ENCODE measurements at regions not wholly inside any gene's neighbourhood (a gene's known extent, or its start where the extent isn't known, plus 50 kb on each side); places are given as distances from the start of the nearest gene placed in this dataset.

- no peak for DNase-seq (ENCODE audit: low read depth)
- H3K4me3 ChIP-seq (ENCODE audit: low read depth, low read length) = no peak overlapping the region
- TF ChIP-seq POLR2A (IDR thresholded peaks at IDR 0.05; ENCODE audit: extremely low read depth, insufficient read length) = no peak
- TF ChIP-seq MYC (IDR thresholded peaks at IDR 0.05; ENCODE audit: low read depth, low read length) = no peak
- TF ChIP-seq, protein P1, sequence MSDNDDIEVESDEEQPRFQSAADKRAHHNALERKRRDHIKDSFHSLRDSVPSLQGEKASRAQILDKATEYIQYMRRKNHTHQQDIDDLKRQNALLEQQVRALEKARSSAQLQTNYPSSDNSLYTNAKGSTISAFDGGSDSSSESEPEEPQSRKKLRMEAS (IDR thresholded peaks at IDR 0.05; ENCODE audit: low read depth, low read length) = no peak
- no peak for TF ChIP-seq CTCF (IDR thresholded peaks at IDR 0.05; ENCODE audit: low read depth, low read length)
Measured at GRCh38 chr14:71645656-71646055, 286.6 kb upstream of the RGS6 start.

- H3K4me3 ChIP-seq (ENCODE audit: low read depth, low read length) = no peak overlapping the region
- no peak for DNase-seq (ENCODE audit: low read depth)
- TF ChIP-seq, protein P1 (IDR thresholded peaks at IDR 0.05; ENCODE audit: low read depth, low read length) = no peak
- TF ChIP-seq POLR2A (IDR thresholded peaks at IDR 0.05; ENCODE audit: extremely low read depth, insufficient read length) (no peak), MYC (IDR thresholded peaks at IDR 0.05; ENCODE audit: low read depth, low read length) (no peak), CTCF (IDR thresholded peaks at IDR 0.05; ENCODE audit: low read depth, low read length) (no peak)
Measured at GRCh38 chr14:71646518-71646917, 285.7 kb upstream of the RGS6 start.

GRCh38 chr14:71647086-71647784 lies 285.0 kb upstream of the RGS6 start:
- H3K4me3 ChIP-seq (ENCODE audit: low read depth, low read length) = no peak overlapping the region
- DNase-seq (ENCODE audit: low read depth) = no peak
- TF ChIP-seq CTCF (IDR thresholded peaks at IDR 0.05; ENCODE audit: low read depth, low read length) (no peak), MYC (IDR thresholded peaks at IDR 0.05; ENCODE audit: low read depth, low read length) (no peak), POLR2A (IDR thresholded peaks at IDR 0.05; ENCODE audit: extremely low read depth, insufficient read length) (no peak)
- TF ChIP-seq, protein P1 (IDR thresholded peaks at IDR 0.05; ENCODE audit: low read depth, low read length) = no peak

DNA sequence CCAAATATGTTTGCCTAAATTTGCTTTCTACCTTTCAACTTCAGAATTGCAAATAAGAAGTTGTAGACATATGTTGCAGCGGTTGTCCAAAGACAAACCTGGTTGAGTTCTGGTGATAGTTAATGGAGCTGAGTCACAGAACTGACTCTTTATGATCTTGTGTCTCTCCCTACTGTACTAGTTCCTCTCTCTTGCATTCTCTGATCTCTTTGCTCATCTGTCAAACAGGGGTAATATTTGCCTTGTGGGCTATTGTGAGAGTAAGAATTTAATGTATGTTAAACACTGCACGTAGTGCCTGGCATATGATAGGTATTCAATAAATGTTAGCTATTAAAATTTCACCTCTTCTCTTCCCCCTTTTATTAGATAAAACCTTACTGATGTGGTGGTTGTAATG lies 283.5 kb upstream of the RGS6 start:
- DNase-seq (ENCODE audit: low read depth) = no peak
- no peak for TF ChIP-seq POLR2A (IDR thresholded peaks at IDR 0.05; ENCODE audit: extremely low read depth, insufficient read length)
- no peak for TF ChIP-seq CTCF (IDR thresholded peaks at IDR 0.05; ENCODE audit: low read depth, low read length)
- H3K4me3 ChIP-seq (ENCODE audit: low read depth, low read length) = no peak overlapping the region

GRCh38 chr14:71650187-71650755 lies 282.0 kb upstream of the RGS6 start:
- no peak overlapping the region for H3K4me3 ChIP-seq (ENCODE audit: low read depth, low read length)
- DNase-seq (ENCODE audit: low read depth) = no peak
- TF ChIP-seq POLR2A (IDR thresholded peaks at IDR 0.05; ENCODE audit: extremely low read depth, insufficient read length) = no peak
- TF ChIP-seq, protein P1 (IDR thresholded peaks at IDR 0.05; ENCODE audit: low read depth, low read length) = no peak
- TF ChIP-seq MYC (IDR thresholded peaks at IDR 0.05; ENCODE audit: low read depth, low read length) = no peak
- TF ChIP-seq CTCF (IDR thresholded peaks at IDR 0.05; ENCODE audit: low read depth, low read length) = no peak

Data from NB4 (cell line).